HG02970 (cell line): ENCODE measurements at regions not wholly inside any gene's neighbourhood (a gene's known extent, or its start where the extent isn't known, plus 50 kb on each side); places are given as distances from the start of the nearest gene placed in this dataset.
"Not testable (repeated sequence)": the region's sequence is repeated elsewhere in the genome, so short reads cannot be mapped to it uniquely, and the experiment has no call there.

Experiments used
- ATAC-seq: cut with Tn5 transposase; IDR thresholded peaks from one replicate; pipeline ENCODE4 v1.9.1; 2021; ENCODE audit warnings: mild to moderate bottlenecking, moderate library complexity, moderate number of reproducible peaks; ENCODE audit not compliant: unreplicated experiment, low FRiP score

- no peak for ATAC-seq
Observed at GRCh38 chr14:54010981-54011380, 54.4 kb upstream of the BMP4 start.

GRCh38 chr14:54023027-54023426, 66.4 kb upstream of the BMP4 start:
- ATAC-seq = no peak

GRCh38 chr14:54025661-54026060, 69.0 kb upstream of the BMP4 start:
- no peak for ATAC-seq

- ATAC-seq = no peak
Observed at GRCh38 chr14:54026671-54027070, 70.0 kb upstream of the BMP4 start.

GRCh38 chr14:54030996-54031395, 74.4 kb upstream of the BMP4 start:
- ATAC-seq = not testable (repeated sequence)

- ATAC-seq = not testable (repeated sequence)
Observed at GRCh38 chr14:54033285-54033684, 76.7 kb upstream of the BMP4 start.

- no peak for ATAC-seq
Observed at GRCh38 chr14:54038724-54039123, 82.1 kb upstream of the BMP4 start.

GRCh38 chr14:54039311-54039710, 82.7 kb upstream of the BMP4 start:
- no peak for ATAC-seq

- ATAC-seq = no peak
Observed at GRCh38 chr14:54040846-54041245, 84.2 kb upstream of the BMP4 start.

- ATAC-seq = no peak
Observed at GRCh38 chr14:54046250-54046649, 89.6 kb upstream of the BMP4 start.

- no peak for ATAC-seq
Observed at GRCh38 chr14:54047645-54048308, 91.2 kb upstream of the BMP4 start.

GRCh38 chr14:54048311-54048710, 91.7 kb upstream of the BMP4 start:
- ATAC-seq = no peak

GRCh38 chr14:54048736-54049135, 92.1 kb upstream of the BMP4 start:
- no peak for ATAC-seq

GRCh38 chr14:54050759-54051158, 94.1 kb upstream of the BMP4 start:
- ATAC-seq = no peak

- no peak for ATAC-seq
Observed at GRCh38 chr14:54052696-54053385, 96.2 kb upstream of the BMP4 start.

GRCh38 chr14:54053386-54053745, 96.7 kb upstream of the BMP4 start:
- no peak for ATAC-seq

GRCh38 chr14:54058505-54058904, 101.9 kb upstream of the BMP4 start:
- no peak for ATAC-seq

- ATAC-seq = no peak
Observed at GRCh38 chr14:54083549-54084239, 127.1 kb upstream of the BMP4 start.

GRCh38 chr14:54085232-54085761, 128.7 kb upstream of the BMP4 start:
- no peak for ATAC-seq

GRCh38 chr14:54085841-54086240, 129.2 kb upstream of the BMP4 start:
- no peak for ATAC-seq

- no peak for ATAC-seq
Observed at GRCh38 chr14:54086767-54087166, 130.1 kb upstream of the BMP4 start.
